Tibial artery (tissue), 4 donors: ENCODE measurements at regions not wholly inside any gene's neighbourhood (a gene's known extent, or its start where the extent isn't known, plus 50 kb on each side); places are given as distances from the start of the nearest gene placed in this dataset.

Source experiments
- DNase-seq, 2 donors: peaks; one replicate each; pipeline ENCODE4 v3.0.0-alpha.2; 2019
- H3K27ac ChIP-seq, 2 donors: fragments of 200-600 bp; sonication (generic) in 1 of 2; 1 replicate in 1 of 2; 2 replicates in 1 of 2; pipeline ENCODE4 v1.5.1; 2018 to 2019; ENCODE audit warnings: mild to moderate bottlenecking in 1 of 2
- H3K27me3 ChIP-seq, 2 donors: fragments of 200-600 bp; sonication (generic) in 1 of 2; one replicate each; pipeline versions ENCODE4 v1.5.1 to v1.6.0; 2016 to 2019
- H3K36me3 ChIP-seq, 3 donors: fragments of 200-600 bp; sonication (generic) in 2 of 3; one replicate each; pipeline ENCODE4 v1.5.1; 2016 to 2019; ENCODE audit warnings: mild to moderate bottlenecking in 2 of 3
- H3K4me1 ChIP-seq, 4 donors: fragments of 200-600 bp; sonication (generic) in 2 of 4; 1 replicate in 3 of 4; 2 replicates in 1 of 4; pipeline ENCODE4 v1.5.1; 2016 to 2019
- H3K4me3 ChIP-seq, 2 donors: fragments of 200-600 bp; sonication (generic) in 1 of 2; 1 replicate in 1 of 2; 2 replicates in 1 of 2; pipeline ENCODE4 v1.5.1; 2018 to 2019; ENCODE audit warnings: mild to moderate bottlenecking in 2 of 2
- H3K9me3 ChIP-seq, 3 donors: fragments of 200-600 bp; sonication (generic) in 1 of 3; one replicate each; pipeline ENCODE4 v1.5.1; 2016 to 2019
- intact Hi-C: fragments of 100-400 bp; cut with DNase I; formaldehyde crosslinking; loops from one replicate; pipeline ENCODE4 v1.15.0; 2023; ENCODE audit warnings: low total_unique reads
- TF ChIP-seq, protein P1 (sequence below), 2 experiments: fragments of 200-600 bp in 1 of 2; fragments of 450-650 bp in 1 of 2; IDR thresholded peaks; one replicate each; pipeline ENCODE4 v1.5.1; 2017 to 2019; ENCODE audit warnings: antibody characterized with exemption in 2 of 2, mild to moderate bottlenecking in 1 of 2, moderate library complexity in 1 of 2

DNA sequence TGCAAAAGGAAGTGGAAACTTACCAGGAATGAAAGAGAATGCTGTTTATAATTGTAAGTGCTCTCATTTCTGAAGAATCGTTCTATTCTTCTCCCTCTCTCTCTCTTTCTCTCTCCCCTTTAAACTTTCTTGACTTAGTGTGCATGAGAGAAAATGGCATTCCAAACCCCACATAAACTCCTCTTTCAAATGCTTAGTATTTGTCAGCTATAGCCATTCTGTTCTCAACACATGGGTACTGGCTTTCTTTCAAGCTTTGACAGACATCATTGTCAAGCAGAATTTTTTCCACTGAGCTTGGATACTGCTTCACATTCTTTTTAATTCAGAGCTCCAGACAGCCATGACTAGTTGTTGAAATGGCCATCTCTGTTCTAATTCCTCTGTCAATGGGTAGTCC lies 51.1 kb upstream of the PREP start:
- no peaks in the 10 kb centered on the region for H3K4me1 ChIP-seq

DNA sequence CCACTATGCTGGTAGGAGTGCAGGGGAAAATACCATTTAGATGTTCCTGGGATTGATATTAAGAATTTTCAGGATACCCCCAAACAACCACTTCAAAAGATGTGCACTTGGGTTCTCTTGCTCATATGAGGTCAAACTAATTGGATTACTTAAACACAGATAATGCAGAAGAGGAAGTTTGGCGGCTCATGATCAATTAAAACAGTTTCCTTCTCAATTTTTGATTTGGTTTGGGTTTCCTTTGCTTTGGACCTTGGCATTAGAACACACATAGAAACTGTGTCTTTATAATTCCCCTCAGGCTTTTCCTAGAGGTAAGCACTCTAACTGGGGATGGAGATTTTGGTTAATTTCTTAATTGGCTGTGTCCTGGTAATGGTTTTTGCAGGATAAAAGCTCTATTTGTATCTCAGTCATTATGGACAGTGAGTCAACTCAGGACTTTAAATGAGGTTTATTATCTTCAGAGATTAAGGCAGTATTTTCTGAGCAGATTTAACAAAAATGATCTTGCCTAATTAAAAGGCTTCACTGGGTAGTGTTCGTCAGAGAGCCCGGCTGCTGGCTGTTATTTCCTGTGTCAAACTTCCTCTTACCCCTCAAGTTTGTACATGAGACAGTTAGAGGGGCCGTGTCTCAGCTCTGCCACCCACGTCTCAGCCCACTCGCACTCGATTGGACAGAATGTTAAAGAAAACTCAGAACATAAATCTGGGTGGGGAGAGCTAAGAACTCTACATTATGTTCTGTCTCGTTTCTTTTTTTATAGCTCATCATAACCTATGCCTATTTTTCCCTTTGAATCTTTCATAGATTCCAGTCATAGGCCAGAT lies 50.3 kb upstream of the PREP start:
- Histone ChIP-seq H3K4me1 (no peaks in the 10 kb centered on the region), H3K36me3 (no peaks in the 10 kb centered on the region), H3K9me3 (no peaks in the 10 kb centered on the region), H3K27me3 (no peaks in the 10 kb centered on the region), H3K4me3 (no peak overlapping the region), H3K27ac (no peak overlapping the region)
- TF ChIP-seq, protein P1, sequence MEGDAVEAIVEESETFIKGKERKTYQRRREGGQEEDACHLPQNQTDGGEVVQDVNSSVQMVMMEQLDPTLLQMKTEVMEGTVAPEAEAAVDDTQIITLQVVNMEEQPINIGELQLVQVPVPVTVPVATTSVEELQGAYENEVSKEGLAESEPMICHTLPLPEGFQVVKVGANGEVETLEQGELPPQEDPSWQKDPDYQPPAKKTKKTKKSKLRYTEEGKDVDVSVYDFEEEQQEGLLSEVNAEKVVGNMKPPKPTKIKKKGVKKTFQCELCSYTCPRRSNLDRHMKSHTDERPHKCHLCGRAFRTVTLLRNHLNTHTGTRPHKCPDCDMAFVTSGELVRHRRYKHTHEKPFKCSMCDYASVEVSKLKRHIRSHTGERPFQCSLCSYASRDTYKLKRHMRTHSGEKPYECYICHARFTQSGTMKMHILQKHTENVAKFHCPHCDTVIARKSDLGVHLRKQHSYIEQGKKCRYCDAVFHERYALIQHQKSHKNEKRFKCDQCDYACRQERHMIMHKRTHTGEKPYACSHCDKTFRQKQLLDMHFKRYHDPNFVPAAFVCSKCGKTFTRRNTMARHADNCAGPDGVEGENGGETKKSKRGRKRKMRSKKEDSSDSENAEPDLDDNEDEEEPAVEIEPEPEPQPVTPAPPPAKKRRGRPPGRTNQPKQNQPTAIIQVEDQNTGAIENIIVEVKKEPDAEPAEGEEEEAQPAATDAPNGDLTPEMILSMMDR (IDR thresholded peaks at IDR 0.05): no peak
- DNase-seq: peak in 1 of 2 donors; percentile 20
- intact Hi-C loops: no loop called here

More for the DNA sequence above, 51.1 kb upstream of the PREP start:
- TF ChIP-seq, protein P1 (IDR thresholded peaks at IDR 0.05): no peak
- no peak for DNase-seq
- Histone ChIP-seq H3K27me3 (no peaks in the 10 kb centered on the region), H3K27ac (no peak overlapping the region), H3K9me3 (no peaks in the 10 kb centered on the region), H3K4me3 (no peak overlapping the region), H3K36me3 (no peaks in the 10 kb centered on the region)
- intact Hi-C loops: no loop called here
